ENCODE measurements at regions not wholly inside any gene's neighbourhood (a gene's known extent, or its start where the extent isn't known, plus 50 kb on each side); places are given as distances from the start of the nearest gene placed in this dataset.

DNA sequence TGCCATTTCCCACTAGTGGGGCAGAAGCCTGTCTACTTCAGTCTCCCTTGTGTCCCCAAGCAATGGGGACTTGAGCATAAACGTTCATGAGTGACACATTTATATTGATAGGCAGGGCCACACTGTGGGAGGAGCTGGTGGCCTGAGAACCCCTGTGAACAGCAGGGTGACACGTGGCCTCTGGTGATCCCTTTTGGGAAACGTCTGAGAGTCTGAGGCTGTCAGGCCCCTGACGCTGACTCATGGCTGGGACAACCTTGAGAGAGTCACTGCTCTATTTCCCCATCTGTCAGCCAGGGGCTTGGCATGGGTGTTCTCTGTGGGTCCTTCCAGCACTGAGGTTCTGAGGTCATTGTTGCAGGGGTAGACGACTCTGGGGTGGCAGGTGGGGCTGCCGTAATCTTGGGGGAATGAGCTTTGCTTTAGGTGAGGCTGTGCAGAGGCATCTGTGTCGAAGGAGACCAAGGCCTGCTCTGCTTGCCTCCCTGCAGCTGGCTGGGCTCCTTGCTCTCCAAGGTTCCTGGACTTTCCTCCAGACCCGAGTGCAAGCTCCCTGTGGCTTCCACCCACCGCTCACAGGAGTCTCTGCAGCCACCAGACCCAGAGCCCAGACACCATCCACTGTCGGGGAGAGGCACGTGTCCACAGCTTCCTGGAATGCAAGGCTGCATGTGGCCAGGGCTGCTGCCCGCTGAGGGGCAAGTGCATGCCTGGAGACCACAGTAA, 54.7 kb downstream of the SMIM38 start:
- POLR2A ChIA-PET (ENCODE audit: low non-redundant PET) = no interaction called here
- TF ChIP-seq, protein P1, sequence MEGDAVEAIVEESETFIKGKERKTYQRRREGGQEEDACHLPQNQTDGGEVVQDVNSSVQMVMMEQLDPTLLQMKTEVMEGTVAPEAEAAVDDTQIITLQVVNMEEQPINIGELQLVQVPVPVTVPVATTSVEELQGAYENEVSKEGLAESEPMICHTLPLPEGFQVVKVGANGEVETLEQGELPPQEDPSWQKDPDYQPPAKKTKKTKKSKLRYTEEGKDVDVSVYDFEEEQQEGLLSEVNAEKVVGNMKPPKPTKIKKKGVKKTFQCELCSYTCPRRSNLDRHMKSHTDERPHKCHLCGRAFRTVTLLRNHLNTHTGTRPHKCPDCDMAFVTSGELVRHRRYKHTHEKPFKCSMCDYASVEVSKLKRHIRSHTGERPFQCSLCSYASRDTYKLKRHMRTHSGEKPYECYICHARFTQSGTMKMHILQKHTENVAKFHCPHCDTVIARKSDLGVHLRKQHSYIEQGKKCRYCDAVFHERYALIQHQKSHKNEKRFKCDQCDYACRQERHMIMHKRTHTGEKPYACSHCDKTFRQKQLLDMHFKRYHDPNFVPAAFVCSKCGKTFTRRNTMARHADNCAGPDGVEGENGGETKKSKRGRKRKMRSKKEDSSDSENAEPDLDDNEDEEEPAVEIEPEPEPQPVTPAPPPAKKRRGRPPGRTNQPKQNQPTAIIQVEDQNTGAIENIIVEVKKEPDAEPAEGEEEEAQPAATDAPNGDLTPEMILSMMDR (conservative IDR thresholded peaks at IDR 0.05; ENCODE audit: low read depth) = no peak
- no peak for DNase-seq (ENCODE audit: low spot score)
- CTCF ChIA-PET = no interaction called here
- H3K27ac ChIP-seq = no peak overlapping the region

DNA sequence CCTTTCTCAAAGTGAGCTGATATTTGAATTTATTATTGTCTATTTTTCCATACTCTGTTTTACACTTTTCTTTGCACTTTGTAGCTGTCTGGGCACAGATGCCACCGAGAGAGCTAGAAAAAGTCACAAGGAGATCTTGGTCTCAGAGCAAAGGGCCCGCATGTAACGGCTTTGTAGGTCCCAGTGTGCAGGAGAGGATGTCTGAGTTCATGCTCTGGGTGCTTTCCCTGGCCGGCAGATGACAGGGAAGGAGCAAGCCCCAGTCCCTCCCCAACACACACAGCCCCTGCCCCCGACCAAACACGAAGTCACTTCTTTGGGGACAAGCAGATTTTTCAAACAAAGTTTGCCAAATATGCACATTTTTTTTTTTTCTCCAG, 55.8 kb downstream of the SMIM38 start:
- CTCF ChIA-PET = interaction anchor here (0.6 kb wide), 1 partner anchor 1675 kb away, joined by 3 read pairs; no protein-coding TSS in a partner anchor
- TF ChIP-seq, protein P1 (conservative IDR thresholded peaks at IDR 0.05; ENCODE audit: low read depth) = no peak
- POLR2A ChIA-PET (ENCODE audit: low non-redundant PET) = no interaction called here
- no peak overlapping the region for H3K27ac ChIP-seq
- no peak for DNase-seq (ENCODE audit: low spot score)

DNA sequence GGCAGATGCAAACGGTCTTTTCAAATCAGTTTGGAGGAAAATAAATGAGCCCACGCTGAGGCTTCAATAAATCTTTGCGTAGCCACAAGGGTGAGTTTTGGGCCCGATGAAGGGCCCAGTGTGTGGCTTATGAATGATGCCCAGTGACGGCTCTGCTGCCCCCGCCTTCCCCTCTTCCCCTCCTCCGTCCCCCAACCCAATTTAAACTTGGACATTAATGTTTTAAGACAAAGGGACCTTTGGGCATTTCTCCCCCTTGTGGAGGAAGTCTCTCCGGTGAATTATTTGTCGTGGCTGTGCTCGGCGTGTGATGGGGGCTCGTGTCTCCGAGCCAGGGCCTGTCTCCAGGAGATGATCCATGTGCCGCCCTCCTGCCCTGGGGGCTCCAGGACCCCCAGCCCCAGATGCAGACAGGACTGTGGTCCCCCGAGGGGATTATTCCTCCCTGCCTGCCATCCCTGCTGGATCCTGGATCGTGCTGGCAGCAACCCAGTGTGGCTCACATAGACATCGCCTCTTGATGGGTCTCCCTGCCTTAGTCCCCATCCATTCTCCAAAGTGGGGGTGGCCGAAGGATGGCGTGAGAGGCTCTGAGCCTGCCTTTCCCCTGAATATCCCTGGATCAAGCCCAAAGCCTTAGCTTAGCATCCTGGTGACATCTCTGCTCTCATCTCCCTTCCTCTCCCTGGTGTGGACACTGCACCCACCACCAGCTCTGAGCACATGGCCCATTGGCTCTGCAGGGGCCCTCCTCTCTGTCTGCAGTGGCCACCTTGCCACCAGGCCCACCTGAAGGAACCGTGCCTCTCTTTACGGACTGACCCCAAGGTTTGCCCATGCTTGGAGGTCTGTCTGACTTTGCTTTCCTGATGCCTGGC, 56.4 kb downstream of the SMIM38 start:
- CTCF ChIA-PET = interaction anchor here (0.6 kb wide), 1 partner anchor 1676 kb away, joined by 3 read pairs; no protein-coding TSS in a partner anchor
- POLR2A ChIA-PET (ENCODE audit: low non-redundant PET) = no interaction called here
- no peak overlapping the region for H3K27ac ChIP-seq
- DNase-seq (ENCODE audit: low spot score) = no peak
- TF ChIP-seq, protein P1 (conservative IDR thresholded peaks at IDR 0.05; ENCODE audit: low read depth) = no peak

DNA sequence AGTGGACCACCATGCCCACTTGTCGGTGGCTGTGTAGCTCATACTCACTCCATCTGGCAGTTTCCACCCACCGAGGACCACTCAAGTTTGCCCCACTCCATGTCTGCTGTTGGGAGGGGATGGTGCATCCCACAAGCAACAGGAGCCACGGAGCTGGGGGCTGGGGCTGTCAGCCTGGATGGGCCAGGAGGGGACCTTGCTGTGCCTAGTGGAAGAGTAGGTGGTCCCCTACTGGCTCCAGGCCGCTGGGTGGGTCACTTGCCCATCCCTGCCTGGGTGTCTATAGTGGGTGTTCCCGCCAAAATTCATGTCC, 57.0 kb downstream of the SMIM38 start:
- POLR2A ChIA-PET (ENCODE audit: low non-redundant PET) = no interaction called here
- DNase-seq (ENCODE audit: low spot score) = no peak

DNA sequence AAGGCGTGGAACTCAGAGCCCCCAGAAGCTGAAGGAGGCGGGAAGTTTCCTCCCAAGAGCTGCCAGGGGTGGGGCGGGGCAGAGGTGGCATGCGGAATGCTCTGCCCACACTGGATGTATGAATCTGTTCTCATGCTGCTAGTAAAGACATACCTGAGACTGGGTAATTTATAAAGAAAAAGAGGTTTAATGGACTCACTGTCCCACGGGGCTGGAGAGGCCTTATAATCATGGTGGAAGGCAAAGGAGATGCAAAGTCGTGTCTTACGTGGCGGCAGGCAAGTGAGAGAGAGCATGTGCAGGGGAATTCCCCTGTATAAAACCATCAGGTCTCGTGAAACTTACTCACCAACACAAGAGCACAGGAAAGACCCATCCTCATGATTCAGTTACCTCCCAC, 57.6 kb downstream of the SMIM38 start:
- ChIA-PET CTCF (no interaction called here), POLR2A (ENCODE audit: low non-redundant PET) (no interaction called here)
- TF ChIP-seq, protein P1 (conservative IDR thresholded peaks at IDR 0.05; ENCODE audit: low read depth) = no peak
- H3K27ac ChIP-seq = no peak overlapping the region
- DNase-seq (ENCODE audit: low spot score) = no peak

More for the DNA sequence above, 57.0 kb downstream of the SMIM38 start:
- TF ChIP-seq, protein P1 (conservative IDR thresholded peaks at IDR 0.05; ENCODE audit: low read depth) = no peak
- CTCF ChIA-PET = no interaction called here
- H3K27ac ChIP-seq = no peak overlapping the region

DNA sequence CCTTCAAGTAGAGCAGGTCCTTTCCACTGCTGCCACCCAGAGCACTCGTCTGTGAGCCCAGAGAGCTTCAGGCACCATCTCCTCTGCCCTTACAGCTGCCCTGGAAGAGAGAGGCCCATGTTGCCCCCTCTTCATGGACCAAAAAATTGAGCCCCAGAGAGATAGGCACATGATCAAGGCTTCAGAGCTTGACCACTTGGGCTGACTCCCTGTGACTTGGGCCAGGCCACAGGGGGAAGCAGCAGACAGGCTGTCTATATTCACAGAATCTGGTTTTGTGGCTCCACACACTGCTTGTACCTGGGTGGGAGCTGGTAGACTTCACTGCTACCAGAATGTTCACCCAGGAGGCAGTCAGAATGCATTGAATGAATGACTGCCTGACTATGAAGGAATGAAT, 58.2 kb downstream of the SMIM38 start:
- CTCF ChIA-PET = no interaction called here
- no peak for DNase-seq (ENCODE audit: low spot score)
- TF ChIP-seq, protein P1 (conservative IDR thresholded peaks at IDR 0.05; ENCODE audit: low read depth) = no peak
- POLR2A ChIA-PET (ENCODE audit: low non-redundant PET) = no interaction called here
- H3K27ac ChIP-seq = no peak overlapping the region
